Epithelial cell of esophagus (primary cell): ENCODE measurements at regions not wholly inside any gene's neighbourhood (a gene's known extent, or its start where the extent isn't known, plus 50 kb on each side); places are given as distances from the start of the nearest gene placed in this dataset.

Experiments used
- DNase-seq: peaks from one replicate; pipeline ENCODE4 v3.0.0; 2010; ENCODE audit warnings: low read depth
- H3K4me3 ChIP-seq: 2 replicates; pipeline ENCODE4 v1.5.1; 2011; ENCODE audit warnings: mild to moderate bottlenecking, low read length, control low read depth
- TF ChIP-seq, protein P1 (sequence below): IDR thresholded peaks from 2 replicates; pipeline ENCODE4 v1.5.1; 2011; ENCODE audit warnings: low read depth, mild to moderate bottlenecking, low read length, control low read depth, inconsistent platforms; ENCODE audit not compliant: insufficient read depth; ENCODE audit errors: missing control alignments

DNA sequence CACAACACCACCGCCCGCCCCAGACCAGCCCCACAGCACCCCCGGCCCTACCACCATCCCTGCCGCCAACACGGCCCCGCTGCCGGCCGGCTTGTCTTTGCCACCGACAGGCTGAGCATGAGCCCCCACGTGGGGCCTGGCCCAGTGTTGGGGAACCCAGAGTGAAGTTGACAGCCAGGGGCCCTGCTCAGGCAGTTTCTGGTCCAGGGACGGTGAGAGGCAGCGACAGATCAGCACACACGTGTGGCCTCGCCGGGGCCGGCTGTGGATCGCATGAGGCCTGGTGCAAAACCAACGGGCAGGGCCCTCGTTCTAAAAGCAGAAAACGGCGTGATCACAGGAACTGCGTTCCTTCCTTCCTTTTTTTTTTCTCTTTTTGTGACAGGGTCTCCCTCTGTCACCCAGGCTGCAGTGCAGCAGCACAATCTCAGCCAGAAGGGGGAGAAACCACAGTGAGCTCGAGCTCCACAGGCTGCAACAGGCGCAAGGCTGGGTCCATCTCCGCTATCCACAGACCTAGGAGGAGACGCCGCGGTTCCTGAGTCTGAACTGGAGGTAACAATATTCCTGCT, 50.5 kb upstream of the FBRSL1 start:
- H3K4me3 ChIP-seq, result no peak overlapping the region
- TF ChIP-seq, protein P1, sequence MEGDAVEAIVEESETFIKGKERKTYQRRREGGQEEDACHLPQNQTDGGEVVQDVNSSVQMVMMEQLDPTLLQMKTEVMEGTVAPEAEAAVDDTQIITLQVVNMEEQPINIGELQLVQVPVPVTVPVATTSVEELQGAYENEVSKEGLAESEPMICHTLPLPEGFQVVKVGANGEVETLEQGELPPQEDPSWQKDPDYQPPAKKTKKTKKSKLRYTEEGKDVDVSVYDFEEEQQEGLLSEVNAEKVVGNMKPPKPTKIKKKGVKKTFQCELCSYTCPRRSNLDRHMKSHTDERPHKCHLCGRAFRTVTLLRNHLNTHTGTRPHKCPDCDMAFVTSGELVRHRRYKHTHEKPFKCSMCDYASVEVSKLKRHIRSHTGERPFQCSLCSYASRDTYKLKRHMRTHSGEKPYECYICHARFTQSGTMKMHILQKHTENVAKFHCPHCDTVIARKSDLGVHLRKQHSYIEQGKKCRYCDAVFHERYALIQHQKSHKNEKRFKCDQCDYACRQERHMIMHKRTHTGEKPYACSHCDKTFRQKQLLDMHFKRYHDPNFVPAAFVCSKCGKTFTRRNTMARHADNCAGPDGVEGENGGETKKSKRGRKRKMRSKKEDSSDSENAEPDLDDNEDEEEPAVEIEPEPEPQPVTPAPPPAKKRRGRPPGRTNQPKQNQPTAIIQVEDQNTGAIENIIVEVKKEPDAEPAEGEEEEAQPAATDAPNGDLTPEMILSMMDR, result no peak
- no peak for DNase-seq

DNA sequence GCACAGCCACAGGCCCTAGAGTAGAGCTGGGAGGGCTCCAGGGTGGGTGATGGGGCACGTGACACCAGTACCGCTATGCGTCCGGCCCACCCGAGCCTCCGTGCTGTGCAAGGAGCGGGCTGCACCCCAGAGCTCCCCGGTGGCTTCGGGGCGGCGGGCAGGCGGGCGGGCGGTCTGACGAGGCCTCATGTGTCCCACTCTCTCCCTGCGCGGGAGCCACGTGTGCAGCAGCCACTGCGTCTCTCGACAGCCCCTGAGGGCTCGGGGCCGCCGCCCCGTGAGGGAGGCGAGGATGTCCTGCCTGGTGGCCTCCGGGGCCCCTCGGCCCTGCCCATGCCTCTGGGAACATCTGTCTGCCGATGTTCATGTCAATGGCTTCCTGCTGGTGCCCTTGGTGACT, 51.2 kb upstream of the FBRSL1 start:
- TF ChIP-seq, protein P1, result no peak
- H3K4me3 ChIP-seq, result no peak overlapping the region
- no peak for DNase-seq

- DNase-seq, result no peak
- no peak overlapping the region for H3K4me3 ChIP-seq
- TF ChIP-seq, protein P1, result no peak
Measured at GRCh38 chr12:132437943-132438700, 51.8 kb upstream of the FBRSL1 start.

DNA sequence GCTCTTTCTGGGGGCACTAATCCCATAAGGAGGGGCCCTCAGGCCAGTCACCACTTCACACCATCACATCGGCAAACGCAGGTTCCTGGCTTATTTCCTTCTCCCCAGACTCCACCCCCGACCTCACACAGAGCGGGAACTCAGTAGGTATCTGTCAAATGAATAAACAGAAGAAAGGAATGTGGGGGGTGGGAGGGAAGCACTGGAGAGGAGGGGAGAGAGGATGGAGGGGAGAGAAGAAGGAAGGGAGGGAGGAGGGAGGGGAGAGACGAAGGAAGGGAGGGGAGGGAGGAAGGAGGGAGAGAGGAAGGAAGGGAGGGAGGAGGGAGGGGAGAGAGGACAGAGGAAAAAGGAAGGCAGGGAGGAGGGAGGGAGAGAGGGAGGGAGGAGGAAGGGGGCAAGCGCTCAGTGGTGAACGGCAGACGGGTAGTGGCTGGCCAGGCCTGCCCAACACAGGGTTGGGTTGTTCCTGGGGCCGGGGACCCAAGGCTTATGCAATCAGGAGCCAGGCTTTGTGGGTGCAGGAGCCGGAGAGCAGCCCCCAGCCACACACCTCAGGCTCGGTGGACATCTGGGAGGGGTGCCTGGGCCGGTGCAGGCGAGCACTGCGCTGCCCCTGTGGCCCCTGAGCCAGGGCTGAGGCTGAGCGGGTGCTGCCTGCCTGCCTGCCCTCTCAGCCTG, 52.6 kb upstream of the FBRSL1 start:
- TF ChIP-seq, protein P1, result no peak
- no peak overlapping the region for H3K4me3 ChIP-seq
- no peak for DNase-seq

GRCh38 chr12:132436791-132437251, 53.1 kb upstream of the FBRSL1 start:
- no peak overlapping the region for H3K4me3 ChIP-seq
- DNase-seq, result no peak
- TF ChIP-seq, protein P1, result no peak

GRCh38 chr12:132435486-132436187, 54.3 kb upstream of the FBRSL1 start:
- TF ChIP-seq, protein P1, result no peak
- DNase-seq, result no peak
- no peak overlapping the region for H3K4me3 ChIP-seq
